Right lobe of liver (tissue), 4 donors: ENCODE measurements at regions not wholly inside any gene's neighbourhood (a gene's known extent, or its start where the extent isn't known, plus 50 kb on each side); places are given as distances from the start of the nearest gene placed in this dataset.

Experiments used
- POLR2A ChIP-seq: fragments of 450-650 bp; IDR thresholded peaks from one replicate; pipeline ENCODE4 v1.6.1; 2017; ENCODE audit warnings: antibody characterized with exemption, mild to moderate bottlenecking
- TF ChIP-seq, protein P1 (sequence below), 4 donors: fragments of 200-600 bp in 3 of 4; fragments of 450-650 bp in 1 of 4; IDR thresholded peaks; one replicate each; pipeline versions ENCODE4 v1.5.1 to v1.8.0; 2016 to 2022; ENCODE audit warnings: antibody characterized with exemption in 4 of 4, mild to moderate bottlenecking in 2 of 4
- donor health status: DM: no; HTN: no; CAD: no.
- donor health status: DM: no; HTN: no; CAD: no.
- donor health status: DM: no; HTN: yes; CAD: no.

GRCh38 chr6:133799043-133799442 lies 89.9 kb upstream of the TCF21 start:
- no peak for TF ChIP-seq POLR2A
- TF ChIP-seq, protein P1, sequence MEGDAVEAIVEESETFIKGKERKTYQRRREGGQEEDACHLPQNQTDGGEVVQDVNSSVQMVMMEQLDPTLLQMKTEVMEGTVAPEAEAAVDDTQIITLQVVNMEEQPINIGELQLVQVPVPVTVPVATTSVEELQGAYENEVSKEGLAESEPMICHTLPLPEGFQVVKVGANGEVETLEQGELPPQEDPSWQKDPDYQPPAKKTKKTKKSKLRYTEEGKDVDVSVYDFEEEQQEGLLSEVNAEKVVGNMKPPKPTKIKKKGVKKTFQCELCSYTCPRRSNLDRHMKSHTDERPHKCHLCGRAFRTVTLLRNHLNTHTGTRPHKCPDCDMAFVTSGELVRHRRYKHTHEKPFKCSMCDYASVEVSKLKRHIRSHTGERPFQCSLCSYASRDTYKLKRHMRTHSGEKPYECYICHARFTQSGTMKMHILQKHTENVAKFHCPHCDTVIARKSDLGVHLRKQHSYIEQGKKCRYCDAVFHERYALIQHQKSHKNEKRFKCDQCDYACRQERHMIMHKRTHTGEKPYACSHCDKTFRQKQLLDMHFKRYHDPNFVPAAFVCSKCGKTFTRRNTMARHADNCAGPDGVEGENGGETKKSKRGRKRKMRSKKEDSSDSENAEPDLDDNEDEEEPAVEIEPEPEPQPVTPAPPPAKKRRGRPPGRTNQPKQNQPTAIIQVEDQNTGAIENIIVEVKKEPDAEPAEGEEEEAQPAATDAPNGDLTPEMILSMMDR (IDR thresholded peaks at IDR 0.05) = no peak
